NK-92 treated with Interleukin-12 subunit alpha and Interleukin-12 subunit beta, amount 100 ng/mL, for 24 hours (cell line): ENCODE measurements at regions not wholly inside any gene's neighbourhood (a gene's known extent, or its start where the extent isn't known, plus 50 kb on each side); places are given as distances from the start of the nearest gene placed in this dataset.

Source experiments
- DNase-seq: peaks from one replicate; lab custom pipeline; 2025; lab: John Stamatoyannopoulos, UW

DNA sequence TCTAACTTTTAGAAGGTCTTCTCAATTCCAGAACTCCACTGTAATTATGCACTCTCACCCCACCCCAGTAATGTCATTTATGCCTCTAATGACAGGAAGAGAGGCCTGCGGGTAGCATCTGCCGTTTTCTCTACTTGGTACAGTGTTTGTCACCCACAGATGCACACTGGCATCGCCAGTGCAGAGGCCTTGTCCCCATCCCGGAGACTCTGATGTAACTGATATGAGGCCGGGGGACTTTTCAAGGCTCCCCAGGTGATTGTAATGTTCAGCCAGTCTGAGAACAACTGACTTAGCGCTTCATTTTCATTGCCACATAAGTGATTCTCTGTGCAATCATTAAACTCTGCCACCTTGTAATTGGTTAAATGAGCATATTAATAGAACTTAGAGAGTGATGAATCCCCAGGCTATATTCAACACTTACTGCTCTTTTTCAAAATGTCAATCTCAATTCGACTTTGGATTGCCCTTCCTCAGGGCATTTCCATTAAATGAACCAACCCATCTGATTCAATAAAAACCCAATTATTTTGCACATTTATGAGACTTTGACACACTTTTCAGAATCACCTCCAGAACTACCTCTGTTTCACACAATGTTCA is 113.2 kb downstream of the HERPUD2 start:
- no peak for DNase-seq

DNA sequence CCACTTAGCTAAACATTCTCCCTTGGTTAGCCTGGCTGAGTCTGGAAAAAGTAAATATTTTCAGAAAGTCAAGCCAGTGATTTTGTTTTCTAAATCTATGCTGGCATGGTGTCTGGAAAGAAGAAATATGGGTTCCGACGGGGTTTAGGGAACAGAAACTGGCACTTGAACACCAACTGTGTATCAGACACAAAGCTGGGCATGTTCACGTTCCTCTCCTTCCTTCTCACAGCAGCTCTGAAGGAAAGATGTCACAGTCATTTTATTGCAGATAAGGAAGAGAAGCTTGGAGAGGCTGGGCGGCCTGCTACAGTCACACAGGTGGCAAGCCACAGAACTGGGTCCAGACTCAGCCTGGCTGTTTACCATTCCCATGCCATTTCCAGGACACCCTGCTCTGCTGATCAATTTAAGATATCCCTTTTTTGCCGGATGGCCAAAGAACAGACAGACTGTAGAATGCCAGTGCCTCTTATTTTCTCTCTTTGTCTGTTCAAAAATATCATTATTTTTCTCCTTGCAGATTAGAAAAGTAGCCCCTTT is 118.8 kb downstream of the HERPUD2 start:
- DNase-seq, result no peak

DNA sequence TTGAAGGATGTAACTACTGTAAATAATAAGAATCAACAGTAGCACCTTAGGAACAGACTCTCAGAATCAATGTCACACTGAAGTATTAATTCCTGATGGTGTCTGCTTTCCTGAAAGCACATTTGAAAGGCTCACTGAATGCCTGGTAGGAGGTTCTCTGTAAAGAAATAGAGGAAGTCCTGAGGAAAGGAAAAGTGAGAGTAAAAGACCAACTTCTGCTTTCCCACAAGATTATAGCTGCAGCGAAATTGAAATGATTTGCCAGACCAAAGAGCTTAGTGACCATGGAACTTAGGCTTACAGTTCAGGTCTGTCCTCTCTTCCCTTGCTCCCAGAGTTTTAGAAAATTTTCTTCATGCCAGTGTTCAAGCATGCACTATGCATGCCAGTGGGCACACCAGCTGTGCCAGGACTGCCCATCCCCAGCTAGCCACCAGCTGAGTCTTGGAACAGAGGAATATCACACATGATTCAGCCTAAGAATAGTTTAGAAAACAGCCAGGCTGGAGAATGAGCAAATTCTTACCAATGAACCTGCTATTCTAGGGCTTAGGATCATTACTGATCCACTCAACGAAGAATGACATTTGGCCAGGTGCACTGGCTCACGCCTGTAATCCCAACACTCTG is 123.2 kb downstream of the HERPUD2 start:
- no peak for DNase-seq

DNA sequence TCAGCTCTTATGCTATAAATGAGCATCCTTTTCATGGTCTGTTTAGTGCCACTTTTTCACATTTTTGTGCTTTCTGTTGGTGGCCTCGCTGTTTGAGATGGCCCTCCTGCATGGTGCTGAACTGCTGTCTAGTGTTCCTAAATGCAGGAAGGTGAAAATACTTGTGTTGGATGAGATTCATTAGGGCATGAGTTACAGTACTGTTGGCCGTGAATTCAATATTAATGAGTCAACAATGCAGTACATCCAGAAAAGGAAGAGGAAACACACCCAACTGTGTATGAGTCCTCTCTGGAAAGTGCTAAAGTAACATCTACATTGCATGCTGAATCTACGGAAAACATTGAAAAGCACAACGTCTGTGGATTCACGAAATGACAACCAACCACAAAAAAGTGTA is 124.0 kb downstream of the HERPUD2 start:
- DNase-seq, result no peak

DNA sequence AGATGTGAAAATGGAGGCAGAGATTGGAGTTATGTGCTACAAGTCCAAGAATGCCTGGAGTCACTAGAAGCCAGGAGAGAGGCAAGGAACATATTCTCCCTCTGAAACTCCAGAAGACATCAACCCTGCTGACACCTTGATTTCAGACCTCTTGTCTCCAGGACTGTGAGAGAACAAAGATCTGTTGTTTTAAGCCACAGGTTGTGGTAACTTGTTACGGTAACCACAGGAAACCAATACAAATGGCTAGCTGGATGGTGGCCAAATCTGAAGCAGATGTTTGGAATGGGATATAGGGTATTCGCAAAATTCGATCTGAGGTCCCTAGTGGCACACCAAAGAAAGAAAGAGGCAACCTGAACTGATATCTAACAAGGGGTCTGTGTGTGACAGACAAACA is 129.0 kb downstream of the HERPUD2 start:
- no peak for DNase-seq

DNA sequence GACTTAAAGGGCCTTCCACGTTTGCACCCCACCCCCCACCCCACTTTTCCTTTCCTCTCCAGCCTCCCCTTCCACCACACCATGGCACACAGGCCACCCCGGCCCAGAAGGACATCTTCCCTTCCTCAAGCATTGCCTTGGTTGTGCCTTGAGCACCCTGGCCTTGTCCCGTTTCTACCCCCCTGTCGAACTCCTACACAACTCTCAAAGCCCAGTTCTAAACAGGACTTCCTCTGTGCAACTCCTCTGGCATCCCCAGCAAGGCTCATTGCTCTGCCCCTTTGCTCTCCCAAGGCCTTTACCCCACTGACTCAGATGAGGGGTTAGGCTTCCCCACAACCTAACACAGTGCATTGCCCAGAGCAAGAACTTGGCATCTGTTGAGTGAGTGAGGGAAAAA is 136.1 kb downstream of the HERPUD2 start:
- DNase-seq, result no peak

DNA sequence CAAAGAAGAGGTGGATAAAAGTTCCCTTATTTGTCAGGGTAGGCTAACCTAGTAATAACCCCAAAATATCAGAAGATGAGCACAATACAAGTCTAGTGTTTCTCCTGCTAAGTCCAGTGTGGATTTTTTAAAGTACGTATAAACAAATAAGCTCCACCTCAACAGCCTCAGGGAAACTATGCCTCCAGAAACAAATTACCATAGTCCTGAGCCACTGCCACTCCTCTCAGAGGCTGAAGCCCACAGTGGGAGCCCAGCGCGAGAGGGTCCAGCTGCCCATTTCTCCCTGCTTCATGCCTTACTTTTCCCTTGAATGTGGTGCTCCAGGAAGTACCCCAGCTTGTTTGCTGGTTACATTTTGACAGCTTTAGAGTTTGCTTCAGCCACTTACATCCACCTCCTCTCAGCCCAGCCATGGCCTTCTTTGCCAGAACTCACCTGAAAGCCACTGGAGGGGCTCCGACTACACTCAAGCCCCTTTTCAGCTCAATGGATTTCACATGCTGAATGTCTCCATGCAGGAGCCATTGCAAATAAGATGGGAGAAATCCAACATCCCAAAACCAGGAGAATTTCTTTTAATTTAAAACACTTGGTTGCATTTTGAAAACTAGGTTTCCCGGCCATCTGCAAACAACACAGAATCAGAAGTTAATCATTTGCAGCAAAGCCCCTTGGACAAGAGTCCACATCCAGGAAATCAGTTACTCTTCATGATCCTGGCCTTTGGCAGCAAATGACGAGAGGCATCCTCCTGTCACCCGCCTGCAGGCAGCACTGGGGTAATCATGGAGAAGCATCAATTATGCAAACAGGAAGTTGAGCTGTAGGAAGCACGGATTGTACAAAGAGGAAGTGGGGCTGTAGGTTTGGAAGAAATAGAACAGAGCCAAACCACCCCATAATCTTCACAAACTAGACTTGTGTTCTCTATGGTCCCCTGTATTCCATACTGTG is 138.1 kb downstream of the HERPUD2 start:
- no peak for DNase-seq

DNA sequence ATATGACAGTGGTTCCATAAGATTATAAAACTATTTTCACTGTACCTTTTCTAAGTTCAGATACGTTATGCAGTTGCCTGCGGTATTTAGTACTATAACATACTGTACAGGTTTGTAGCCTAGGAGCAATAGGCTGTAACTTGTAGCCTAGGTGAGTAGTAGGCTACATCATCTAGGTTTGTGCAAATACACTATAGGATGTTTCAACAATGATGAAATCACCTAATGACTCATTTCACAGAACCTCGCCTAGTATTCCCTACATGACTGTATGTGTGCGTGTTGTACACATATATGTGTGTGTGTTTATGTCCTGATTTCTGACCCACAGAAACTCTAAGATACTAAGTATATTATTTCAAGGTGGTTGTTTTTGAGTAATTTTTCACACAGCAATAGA is 139.0 kb downstream of the HERPUD2 start:
- DNase-seq, result no peak

DNA sequence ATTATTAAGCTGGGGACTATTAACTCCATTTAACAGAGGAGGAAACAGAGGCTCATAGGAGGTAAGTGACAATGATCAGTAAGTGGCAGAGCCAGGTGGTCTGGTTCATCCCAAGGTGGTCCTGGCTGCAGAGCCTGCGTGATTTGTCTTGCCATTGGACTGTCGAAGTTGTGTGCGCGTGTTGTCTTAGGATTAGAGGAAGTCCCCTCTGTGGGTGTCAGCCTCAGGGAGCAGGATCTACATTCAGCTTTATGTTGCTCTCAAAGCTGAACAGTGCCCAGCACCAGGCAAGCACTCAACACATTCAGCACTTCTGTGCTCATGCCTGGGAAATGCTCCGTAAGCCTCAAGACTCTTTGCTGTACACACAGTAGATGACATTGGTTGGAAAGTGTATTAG is 139.5 kb downstream of the HERPUD2 start:
- no peak for DNase-seq

DNA sequence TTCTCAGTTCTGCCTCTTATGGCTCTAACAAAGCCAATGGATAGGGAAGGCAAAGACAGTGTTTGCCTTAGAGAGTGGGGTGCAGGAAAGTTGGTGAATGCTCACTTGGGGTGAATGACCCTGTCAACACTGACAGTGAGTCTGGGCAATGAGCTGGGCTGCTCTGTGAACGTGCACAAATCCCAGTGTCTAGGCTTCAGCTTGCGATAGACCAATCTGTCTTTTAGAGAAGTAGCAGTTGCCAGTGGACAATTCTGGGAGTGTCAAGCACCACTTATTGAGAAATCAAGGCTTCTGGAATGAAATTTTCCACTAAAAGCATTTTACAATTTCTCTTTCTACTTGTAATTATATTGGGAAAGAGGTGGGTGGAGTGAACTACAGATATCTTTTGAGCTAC is 141.4 kb downstream of the HERPUD2 start:
- DNase-seq, result no peak

DNA sequence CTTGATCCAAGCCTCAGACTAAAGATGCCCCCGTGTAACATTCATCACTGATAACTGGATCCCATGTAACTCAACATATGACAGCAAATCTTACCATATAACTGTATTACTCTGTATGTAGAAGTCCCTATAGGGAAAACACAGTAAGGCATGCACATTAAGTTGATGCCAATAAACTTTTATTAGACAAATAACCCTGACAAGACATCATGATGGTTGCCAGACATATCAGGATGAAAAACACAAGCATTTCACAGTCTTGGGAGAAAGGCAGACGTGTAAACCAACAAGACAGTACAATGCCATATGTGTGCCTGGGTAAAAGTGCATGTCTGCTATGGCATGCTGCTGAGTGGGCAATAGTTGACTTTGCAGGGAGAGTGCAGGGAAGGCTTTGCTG is 142.2 kb downstream of the HERPUD2 start:
- no peak for DNase-seq

DNA sequence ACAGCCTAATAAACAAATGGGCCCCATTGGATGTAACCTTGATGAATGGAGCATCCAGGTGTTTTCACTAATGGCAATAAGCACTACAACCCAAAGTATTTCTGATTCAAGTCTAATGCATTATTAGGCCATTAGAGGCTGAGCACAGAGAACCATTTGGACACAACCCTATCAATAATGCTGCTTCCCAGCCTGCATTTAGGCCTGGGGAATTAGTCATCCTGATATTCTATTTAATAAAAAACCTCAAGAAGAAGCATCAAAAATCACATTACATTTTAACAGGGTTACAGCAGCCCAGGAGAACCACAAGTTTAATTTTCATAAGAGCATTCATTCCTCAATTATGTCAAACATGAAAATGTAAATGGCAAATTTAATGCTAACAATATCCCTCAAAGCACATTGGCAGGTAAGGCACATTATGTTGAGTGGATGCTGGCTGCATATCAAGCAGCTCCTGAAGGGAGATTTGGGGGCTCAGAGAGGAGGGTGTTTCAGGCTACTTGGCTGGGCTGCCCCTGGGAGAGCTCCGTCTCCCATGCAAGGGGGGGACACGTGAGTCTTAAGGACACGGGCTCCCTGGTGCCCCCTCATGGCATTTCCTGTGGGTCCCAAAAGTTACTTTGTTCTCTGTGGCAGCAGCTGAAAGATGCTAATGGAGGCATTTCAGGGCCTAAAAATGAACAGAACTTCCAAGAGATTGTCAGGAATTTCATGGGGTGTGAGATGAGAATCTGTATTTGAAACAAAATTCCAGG is 143.4 kb downstream of the HERPUD2 start:
- no peak for DNase-seq

DNA sequence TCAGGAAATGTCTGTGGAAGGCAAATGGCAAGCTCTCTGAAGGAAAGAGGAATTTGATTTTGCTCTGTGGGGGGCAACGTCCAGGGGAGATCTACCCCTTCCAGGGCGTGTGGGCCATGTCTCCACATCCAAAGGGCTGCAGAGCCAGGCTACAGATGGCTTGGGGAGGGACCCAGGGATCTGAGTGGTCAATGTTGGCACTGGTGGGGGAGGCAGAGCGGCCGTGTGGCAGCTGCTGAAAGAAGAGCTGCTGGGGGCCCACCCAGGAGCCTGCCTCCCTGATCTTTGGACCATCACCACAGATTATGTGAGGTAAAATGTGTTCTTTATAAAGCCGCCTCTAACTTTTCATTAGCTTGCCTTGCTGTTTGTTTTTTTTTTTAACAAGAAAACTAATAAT is 144.1 kb downstream of the HERPUD2 start:
- no peak for DNase-seq

DNA sequence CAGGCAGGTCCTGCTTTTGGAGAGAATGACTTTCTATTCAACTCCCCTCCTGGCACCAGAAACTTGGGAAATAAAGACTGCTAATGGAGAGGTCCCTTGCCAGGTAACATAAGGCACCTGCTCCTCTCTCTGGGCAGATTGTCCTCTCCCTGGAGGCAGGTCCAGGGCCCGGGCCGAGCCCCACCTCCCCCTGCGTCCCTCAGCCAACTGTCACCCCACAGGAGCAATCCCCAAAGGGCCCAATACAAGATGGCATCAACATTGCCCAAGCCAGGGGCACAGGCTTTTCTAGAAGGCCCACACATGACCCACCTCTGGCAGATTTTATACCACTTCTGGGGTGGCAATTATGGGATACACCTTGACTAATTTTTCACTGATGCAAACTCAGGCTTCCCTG is 145.2 kb downstream of the HERPUD2 start:
- no peak for DNase-seq

DNA sequence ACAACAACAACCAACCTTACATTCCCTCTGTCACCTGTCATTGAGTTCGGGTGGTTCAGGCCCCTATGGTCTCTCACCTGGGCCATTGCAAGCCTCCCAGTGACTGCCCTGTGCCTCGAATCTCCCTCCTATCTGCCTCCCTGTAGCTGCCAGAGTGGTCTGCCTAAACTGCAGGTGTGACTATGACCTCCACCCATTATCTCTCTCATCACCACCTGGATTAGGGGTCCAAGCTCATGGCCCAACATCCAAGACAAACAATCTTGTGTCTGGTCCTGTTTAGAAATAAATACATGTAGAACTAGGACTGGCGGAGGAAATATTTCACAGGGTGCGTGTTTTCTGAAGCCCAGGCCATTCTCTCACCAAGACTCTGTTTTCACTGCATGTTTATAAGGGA is 146.6 kb downstream of the HERPUD2 start:
- no peak for DNase-seq

DNA sequence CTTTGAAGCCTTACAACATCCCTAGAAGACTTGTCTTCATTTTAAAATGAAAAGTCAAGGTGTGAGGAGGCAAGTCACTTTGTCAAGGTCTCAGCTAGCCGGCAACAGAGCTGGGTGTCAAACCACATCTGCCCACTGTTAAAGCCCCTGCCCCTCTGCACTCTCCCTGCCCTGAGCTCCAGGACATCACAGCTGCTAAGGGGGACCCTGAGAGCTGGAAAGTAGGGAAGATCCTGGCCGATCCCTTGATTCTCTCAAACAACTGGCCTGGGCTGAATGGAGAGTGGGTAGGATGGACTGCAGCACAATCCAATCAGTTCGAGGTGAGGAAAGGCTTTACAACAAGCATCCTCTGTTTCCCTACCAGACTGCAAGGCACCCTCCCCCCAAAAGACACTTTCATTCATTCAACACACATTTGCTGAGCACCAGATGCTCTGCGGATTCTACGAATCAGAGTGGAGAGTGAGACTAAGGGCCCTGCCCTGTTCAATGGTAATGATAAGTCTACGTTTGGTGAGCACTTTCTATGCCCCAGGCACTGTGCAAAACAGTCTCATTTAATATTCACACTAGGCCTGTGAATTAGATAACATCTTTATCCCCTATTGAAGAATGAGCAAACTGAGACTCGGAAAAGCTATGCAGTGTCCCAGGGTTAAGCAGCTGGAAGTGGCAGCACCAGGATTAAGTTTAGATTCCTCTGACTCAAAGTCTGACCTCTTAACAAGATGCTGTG is 148.1 kb downstream of the HERPUD2 start:
- no peak for DNase-seq

DNA sequence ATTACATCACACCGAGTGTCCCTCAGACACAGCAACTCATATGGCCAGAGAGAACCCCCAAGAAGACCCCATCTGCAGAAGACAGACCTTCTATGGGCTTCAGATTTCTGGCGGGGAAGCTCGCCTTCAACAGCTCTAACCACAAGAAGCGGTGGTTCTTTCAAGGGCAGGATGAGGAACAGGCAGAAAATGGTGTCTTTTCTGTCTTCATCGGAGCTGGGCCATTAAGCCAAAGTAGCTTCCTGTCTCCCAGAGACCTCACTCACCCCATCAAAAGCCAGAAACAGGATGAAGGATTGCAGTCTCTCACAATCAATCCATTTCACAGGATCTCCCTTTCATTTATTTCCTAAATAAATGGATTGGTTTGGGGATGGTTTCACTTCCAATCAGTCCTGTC is 149.1 kb downstream of the HERPUD2 start:
- DNase-seq, result no peak

DNA sequence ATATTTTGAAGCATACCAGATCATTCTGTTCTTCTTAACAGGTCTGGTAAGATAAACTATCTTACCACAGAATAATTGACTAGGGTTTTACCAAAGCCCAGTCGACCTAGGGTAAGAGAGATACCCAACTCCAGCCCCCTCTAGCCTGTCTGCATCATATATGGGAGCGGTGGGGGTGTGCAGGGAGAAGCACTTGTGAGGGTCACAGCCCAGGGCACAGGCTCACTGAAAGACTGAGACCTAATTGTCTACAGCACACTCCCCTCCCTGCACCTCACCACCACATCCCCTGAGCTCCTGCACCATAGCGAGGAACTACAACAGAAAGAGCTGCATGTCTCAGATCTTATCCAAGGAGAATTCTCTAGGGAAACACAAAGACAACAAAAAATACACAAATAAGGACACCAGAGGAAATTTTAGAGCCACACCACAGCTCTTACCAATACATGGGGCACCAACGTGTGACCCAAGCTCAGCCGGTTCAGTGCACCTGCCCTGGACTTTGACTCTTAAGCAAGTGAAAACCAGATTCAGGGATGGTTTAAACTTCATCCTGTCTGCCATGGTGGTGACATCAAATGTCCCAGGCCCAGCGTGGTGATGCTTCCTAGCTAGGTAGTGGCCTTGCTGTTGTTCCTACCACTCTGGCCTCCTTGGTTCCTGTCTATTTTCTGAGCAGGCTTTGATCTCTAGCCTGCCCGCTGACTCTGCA is 150.8 kb downstream of the HERPUD2 start:
- no peak for DNase-seq

DNA sequence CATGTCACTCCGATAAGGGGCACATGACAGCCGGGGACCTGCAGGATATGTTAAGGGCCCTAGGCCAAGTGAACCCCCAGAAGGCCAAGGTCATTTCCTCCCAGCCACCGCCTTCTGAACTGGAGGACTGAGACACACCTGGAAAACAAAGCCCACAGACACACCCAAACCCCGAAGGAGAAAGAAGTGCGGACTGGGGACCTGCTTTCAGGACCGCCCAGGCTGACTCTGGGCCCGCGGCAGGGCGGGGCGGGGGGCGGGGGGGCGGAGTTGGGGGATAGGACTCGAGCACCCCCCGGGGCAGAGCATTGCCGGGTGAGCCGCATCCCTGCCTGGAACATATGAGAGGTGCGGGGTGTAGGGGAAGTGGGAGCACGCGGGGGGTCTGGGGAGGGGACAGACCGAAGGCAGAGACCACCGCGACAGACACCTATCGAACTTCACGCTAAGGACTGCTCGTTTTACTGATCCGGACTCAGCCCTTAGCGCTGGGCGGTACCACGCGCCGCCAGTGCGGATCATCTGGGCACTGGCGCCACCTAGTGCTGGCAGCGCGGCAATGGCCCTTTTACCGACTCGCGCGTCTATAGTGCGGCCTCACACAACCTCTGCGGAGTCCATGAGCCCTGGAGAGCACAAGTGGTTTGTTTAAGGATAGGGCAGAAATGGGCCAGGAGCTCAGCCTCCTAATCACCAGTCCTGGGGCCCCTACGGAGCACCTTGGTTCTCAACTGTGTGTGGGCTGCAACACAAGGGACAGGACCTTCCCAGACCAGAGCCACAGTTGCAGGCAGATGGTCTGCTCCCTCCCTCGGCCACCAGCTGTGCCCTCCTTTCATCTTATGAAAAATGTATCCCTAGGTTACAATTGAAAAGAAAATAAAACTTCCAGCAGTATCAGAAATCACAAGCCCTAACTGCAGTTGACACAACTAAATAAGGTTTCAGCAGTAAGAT is 157.6 kb downstream of the HERPUD2 start:
- peak; percentile 34 for DNase-seq

DNA sequence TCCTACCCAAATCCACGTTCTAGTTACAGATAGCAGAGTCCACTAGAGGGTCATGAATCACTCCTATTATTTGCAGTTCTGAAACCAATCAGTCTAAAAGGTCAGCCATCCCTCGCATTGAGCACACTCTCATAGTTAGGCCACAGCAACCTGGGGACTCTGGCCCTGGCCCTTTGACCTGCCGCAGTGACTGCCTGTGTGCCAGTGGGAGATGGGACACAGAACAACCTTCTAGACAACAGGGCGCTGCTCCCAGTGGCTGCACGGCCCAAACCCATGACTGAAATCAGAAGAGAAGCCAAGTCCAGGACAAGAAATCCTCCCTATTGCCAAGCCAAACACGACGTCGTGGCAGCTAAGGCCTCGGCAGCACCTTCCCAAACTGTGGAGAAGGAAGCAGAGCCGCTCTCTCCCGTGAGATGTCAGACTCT is 158.5 kb downstream of the HERPUD2 start:
- no peak for DNase-seq
